HG03097 (cell line): ENCODE measurements at regions not wholly inside any gene's neighbourhood (a gene's known extent, or its start where the extent isn't known, plus 50 kb on each side); places are given as distances from the start of the nearest gene placed in this dataset.

Source experiments
- ATAC-seq: cut with Tn5 transposase; IDR thresholded peaks from one replicate; pipeline ENCODE4 v1.9.1; 2021; ENCODE audit not compliant: unreplicated experiment, low FRiP score

DNA sequence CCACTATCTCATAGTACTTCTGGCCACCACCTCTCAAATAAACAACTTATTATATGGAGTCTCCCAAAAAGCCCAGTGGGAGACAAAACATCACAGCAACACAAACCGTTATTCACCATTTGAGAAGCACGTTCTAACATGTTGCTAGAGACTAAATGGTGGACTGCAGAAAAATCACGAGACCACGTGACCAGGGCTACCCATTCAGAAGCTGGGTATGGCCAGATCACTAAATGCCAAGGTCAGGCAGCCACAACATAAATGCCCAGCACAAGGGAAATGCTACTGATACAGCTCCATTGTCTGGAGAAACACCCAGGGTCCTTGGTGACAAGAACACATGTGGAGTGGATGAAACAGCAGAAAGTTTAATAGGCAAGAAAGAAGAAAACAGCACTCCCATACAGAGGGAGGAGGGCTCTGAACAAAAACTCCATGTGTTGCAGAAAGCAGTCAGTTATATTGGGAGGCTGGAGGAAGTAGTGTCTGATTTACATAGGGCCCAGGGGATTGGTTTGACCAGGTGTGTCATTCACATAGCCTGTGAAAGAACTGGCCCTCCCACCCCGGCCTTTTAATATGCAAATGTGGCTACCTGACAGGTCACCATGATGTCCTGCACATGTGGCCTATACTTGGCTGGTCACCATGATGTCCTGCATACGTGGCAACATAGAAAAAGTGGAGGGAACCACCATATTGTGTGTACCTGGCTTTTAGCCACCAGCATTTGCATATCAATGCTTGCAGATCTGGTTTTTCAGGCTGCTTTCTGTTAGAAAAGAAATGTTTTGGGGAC lies 97.2 kb downstream of the TRIM36 start:
- no peak for ATAC-seq

DNA sequence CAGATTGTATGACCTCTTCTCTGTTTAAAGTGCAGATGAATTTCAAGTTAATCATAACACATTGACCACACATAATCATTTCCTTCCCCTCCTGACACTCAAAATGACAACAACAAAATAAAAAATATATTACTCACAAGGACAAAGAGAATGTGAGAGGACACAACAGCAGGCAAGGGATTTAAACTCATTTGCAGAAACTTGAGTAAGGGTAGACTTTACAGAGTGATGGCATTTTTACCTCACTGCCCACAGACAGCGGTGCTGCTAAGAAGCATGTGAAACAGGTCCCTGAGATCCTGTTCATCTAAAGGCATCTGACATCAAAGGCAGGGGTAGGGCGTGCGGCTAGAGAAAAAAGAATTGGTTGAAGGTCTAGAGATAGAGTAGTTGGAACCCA lies 99.0 kb downstream of the TRIM36 start:
- ATAC-seq = no peak

DNA sequence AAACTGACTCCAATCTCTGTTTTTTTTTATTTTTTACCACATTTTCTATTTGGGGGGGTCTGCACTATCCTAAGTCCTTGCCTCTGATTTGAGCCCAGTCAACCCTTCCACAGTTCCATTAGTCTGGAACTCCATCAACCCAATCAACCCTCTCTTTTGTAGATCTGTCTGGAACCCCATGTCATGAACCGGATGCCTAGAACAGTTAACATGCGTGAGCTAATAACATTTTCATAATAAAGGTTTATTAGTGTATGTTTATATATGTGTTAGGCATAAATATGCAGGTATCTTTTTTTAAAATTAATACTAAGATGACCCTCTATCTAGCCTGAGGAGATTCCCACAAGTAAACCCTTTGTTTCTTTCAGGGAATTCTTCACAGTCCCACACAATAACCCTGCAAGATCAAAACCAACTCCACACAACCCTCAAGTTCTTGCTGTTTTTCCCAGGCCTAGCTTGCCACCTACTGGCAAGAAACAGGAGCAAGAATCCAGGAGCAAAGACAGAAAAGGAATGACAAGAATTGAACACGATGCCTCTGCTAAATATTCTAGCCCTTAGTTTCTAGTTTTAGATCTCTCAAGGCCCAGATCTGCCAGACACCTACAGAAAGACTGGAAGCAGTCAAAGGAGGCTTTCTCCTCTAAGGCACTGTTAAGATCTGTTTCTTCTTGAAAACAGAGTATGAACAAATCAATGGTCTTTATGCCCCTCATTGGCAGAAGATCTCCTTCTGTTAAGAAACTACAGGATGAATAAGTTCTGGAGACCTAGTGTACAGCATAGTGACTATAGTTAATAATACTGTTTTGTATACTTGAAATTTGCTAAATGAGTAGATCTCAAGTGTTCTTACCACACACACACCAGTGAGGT lies 100.4 kb downstream of the TRIM36 start:
- no peak for ATAC-seq

DNA sequence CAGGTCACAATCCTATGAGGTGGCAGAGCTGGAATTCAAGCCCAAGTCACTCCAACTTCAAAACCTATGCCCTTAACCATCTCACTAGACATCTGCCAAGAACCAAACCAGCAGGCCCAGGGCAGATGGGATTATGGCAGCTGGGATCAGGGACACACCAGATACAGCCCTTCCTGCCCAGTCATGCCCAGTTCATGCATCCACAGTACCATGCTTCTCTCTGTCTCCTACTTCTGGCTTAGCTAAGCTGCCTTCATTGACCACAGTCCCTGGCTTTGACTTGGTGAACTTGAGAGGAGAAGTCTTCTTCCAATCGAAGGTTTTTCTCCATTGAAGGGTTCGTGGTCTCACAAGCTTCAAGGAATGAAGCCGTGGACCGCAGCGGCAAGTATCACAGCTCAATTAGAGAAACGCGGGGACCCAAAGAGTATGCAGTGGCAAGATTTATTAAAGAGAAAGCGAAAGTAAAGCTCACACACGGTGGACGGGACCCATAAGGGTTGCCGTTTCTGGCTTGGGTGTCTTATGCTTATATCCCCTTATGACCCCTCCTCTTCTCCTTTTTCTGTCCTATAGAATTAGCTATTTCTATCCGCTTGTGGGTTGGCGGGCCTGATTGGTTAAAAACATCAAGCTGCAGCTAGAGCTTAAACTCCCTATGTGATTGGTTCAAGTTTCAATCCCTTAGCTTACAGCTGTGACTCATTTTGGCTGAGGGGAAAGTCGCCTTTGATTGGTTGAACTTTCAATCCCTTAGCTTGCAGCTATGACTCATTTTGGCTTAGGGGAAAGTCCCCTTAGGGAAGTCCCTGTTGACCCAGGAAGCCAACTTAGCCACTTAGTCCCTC lies 101.2 kb downstream of the TRIM36 start:
- ATAC-seq = peak; percentile 63

DNA sequence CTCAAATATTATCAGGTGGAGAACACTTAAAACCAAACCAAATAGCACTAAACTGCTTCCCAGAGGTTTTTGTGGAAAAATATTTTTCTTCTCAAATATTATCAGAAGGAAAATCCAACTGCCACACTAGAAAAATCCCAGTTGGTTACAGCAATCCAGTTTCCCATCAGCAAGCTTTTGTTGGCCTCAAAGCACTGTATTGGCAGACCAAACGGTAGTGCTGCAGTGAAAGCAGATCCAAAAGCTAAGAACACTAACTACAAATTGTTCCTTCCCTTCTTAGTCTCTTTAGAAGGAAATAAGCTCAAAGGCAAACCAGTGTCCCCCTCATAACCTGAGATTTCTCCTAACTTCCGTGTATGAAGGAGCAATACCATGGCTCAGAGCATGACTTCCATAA lies 105.3 kb downstream of the TRIM36 start:
- ATAC-seq = no peak

DNA sequence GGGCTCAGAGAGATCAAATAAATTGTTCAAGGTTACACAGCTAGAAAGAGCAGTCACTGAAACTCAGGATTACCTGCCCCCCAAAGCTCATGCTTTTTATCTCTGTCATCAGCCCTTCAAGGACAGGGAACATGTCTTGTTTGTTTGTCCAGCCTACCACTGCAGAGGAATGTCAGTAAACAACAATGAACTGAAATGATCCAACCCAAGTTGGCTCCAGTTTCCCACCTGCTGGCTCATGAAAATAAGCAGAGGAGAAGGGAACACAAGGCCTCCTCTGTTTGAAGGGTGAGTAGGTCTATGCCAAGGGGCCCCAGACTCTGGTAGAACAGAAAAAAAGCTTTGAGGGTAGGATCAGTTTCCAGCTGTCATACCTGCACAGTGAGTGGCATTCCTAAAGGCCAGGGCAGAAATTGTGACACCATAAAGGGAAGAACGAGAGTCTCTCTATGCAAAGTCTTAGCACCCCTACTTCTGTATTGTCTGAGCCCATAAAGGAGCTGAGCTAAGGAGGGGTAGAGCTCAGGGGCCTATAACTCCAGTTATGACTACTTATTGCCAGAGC lies 115.2 kb downstream of the TRIM36 start:
- ATAC-seq = no peak

DNA sequence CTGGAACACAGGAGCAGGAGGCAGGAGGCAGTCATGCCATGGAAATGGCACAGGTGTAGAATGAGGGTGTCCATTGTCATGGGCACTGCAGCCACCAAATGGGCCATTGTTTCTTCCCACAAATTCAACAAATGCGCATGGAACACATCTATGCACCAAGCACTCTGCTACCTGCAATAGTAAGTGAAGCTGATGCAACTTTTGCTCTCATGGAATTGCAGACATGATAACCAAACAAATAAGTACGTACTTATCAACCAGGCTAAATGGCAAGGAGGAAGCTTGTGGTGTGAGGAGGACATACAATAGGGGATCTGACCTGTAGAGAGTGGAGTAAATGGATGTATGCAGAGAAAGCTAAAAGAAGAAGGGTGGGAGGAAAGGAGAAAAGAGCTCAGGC lies 116.8 kb downstream of the TRIM36 start:
- no peak for ATAC-seq

DNA sequence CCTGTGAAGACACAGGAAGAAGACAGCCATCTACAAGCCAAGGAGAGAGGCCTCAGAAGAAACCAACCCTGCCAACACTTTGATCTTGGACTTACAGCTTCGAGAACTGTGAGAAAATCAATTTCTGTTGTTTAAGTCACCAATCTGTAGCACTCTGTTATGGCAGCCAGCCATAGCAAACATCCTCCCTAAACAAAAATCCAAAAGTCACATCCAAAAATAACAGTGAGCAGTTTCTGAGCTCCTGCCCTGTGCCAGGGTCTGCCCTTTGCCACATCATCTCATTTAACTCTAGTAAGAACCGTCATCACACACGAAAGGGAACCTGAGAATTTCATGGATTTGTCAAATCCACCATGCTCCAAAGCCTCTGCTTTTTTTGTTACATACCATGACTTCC lies 118.8 kb downstream of the TRIM36 start:
- ATAC-seq = no peak

DNA sequence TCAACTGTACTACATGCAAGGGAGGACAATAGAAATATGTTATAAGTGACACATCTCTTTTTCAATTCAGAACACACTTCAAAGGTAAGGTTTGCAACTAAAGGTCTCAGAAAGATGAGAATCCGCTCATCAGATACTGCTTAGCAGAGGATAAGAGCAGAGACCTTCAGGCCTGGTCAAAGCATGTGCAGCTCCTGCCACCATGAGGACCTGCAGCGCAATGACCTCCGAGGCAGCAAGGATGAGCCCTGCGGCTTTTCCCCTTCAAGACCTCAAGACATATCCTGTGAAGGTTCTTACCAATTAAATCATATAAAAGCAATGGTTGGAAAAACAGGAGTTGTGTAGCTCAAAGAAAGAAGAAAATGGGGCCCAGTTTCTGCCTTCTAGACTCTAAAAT lies 135.8 kb downstream of the TRIM36 start:
- ATAC-seq = no peak

DNA sequence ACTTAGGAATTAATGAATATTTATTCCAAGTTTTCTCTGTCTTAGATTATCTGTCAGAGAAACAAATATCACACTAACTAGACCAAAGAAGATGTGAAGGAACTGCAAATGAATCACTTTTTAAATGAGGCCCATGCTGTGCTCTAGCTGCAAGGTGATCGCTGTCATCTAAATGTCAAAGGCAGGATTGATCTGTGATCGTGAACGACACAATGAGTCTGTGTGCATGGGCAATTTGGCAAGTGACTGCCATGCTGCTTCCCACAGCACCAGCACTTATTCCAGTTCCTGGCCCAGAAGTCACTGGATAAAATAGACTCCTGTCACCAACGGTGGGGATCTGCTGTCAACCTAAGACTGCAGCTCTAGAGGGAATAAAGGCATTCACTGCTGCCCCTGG lies 141.2 kb downstream of the TRIM36 start:
- ATAC-seq = no peak

DNA sequence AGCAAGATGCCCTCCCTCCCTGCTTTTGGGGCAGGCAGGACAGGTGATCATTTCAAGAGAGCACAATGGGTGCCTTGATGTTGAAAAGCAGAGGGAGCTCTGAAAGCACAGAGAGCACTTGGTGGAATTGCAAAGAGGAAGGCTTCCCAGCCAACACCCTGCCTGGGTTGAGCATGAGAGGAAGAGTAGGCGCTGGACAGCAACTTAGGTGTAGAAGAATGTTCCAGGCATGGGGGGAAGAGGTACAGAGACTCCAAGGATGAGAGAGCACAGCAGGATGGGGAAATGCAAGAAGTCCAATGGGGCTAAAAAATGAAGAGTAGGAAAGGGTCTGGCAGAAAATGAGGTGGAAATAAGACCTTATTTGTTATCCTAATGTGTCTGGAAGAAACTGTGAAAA lies 144.8 kb downstream of the TRIM36 start:
- no peak for ATAC-seq

DNA sequence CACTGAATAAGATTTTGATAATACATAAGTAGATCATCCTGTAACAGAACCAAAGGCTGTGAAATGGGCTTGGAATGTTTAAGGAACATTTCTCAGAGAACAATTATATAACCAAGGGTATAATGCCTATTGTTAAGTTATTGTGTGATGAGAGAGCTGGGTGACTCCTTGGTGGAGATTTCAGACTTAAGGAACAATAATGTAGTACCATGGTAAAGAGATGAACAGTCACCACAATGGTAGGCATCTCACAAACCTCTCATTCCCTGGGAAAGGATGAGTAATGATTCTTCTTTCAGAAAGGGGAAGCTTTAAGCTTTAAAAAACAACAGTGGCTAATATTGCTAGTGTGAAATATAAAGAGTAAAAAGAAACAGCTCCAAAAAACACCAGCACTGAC lies 147.4 kb downstream of the TRIM36 start:
- no peak for ATAC-seq

DNA sequence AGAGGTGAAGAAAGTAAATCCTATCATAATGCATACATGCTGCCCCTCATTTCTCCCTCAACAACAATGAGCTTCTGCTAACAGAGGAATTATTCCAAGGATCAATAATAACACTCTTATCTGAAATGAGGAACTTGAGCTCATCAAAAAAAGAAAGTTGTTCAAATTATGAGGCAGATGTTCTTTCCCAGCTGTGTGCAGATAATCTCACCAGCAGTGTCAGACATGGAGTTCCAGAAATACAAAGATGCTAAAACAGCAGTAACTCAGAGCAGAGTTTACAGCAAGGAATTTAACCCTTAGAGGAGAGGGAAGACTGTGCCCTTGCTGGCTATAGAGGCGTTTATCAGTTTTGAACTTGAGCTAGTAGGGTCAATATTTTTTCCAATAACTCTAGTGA lies 153.1 kb downstream of the TRIM36 start:
- ATAC-seq = no peak

DNA sequence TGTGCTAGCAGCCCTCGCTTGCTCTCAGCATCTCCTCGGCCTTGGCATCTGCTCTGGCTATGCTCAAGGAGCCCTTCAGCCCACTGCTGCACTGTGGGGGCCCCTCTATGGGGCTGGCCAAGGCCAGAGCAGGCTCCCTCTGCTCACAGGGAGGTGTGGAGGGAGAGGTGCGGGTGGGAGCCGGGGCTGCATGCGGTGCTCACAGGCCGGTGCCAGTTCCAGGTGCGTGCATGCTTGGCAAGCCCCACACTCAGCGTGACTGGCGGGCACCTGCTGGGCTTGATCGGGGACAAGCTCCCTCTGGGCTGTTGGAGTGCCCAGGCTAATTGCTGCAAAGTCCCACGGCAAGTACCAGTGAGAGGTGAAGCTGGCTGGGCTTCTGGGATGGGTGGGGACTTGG lies 170.5 kb downstream of the TRIM36 start:
- no peak for ATAC-seq

DNA sequence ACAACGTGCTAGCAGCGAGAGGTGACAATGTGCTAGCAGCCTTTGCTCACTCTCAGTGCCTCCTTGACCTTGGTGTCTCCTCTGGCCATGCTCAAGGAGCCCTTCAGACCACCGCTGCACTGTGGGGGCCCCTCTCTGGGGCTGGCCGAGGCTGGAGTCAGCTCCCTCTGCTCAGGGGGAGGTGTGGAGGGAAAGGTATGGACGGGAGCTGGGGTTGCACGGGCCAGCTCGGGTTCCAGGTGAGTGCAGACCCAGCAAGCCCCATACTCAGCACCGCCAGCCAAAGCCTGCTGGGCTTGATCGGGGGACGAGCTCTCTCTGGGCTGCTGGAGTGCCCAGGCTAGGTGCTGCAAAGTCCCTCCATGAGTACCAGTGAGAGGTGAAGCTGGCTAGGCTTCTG lies 180.2 kb downstream of the TRIM36 start:
- no peak for ATAC-seq

DNA sequence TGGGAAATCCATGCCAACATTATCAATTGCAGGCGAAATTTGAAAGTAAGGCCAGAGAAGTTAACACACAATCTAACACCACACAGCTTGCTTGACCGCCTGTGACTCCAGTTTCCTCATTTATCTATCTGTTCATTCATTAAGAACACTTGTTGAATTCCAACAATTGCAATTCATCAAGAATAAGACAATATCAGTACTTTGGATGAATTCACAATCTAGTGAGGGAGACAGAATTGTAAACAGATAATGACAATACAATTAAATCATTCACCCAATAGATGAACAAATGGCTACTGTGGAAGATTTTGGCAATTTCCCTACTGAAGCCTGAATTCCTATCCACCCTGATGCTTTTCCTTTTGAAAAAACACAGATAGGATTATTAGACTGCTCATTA lies 181.6 kb downstream of the TRIM36 start:
- ATAC-seq = no peak

DNA sequence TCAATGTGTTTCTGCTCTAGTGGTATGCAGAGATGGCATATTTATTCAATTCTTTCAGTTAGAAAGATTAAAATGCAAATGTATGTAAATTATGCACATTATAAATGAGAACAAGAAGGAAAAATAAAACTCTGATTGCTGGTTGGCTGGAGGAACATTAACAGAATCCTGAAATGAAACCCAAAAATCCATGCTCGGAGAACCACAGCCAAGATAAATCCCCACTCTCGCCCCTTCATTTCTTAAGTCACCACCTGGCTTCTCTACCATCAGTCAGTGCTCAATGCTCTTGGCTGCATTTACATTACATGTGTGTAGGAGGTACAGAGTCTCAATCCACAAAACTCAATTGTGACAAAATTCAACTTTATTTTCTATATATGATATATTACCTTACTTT lies 184.9 kb downstream of the TRIM36 start:
- no peak for ATAC-seq

DNA sequence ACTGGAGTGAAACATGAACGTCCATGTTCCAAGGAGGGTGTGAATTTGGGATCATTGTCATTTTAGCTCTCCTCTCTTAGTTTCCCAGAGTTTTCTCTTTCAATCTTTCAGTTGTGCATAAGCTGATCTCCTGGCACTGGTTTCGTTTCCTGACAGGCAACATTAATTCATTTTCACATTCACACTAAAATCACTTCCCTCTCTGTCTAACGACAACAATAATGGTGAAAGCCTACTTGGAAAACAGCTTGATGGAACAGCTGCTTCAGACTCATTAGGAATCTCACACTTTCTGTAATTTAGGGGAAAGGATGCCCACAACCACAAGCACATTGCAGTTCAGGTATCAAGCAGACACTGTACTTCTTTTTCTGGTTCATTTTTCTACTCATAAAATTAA lies 188.6 kb downstream of the TRIM36 start:
- no peak for ATAC-seq

DNA sequence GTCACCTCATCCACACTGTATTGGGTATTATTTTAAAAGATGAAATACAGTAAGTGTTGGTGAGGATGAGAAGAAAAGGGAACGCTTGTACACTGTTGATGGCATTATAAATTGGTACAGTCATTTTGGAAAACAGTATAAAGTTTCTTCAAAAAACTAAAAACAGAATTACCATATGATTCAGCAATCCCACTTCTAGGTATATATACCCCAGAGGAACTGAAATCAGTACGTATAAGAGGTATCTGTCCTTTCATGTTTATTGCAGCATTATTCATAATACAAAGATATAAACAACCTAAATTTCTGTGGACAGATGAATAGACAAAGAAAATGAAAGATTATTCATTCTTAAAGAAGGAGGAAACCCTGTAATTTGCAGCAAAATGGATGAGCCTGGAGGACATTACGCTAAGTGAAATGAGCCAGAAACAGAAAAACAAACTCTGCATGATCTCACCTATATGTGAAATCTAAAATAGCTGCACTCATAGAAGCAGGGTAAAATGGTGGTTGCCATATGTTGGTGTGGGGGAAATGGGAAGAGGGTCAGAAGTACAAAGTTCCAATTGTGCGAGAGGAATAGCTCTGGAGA lies 191.6 kb downstream of the TRIM36 start:
- ATAC-seq = no peak

DNA sequence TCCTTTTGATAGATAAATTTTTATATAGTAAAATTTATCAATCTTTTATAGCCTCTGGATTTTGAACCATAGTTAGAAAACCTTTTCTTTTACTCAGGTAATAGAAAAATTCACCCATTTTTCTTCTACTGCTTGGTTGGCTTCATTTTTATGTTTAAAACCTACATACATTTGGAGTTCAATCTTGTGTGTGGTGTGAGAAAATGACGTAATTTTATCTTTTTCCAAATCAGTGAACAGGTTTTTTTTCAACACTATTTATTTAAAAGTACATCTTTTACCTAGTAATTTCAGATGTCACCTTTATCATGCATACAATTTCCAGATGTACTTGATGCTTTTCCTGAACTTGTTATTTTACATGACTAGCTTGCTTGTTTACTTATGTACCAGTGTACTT lies 200.2 kb downstream of the TRIM36 start:
- no peak for ATAC-seq
